Activated B cell treated with CpG ODN at 0.5 μM for 24 hours (primary cell): ENCODE measurements at regions not wholly inside any gene's neighbourhood (a gene's known extent, or its start where the extent isn't known, plus 50 kb on each side); places are given as distances from the start of the nearest gene placed in this dataset.

Source experiments
- ATAC-seq: fragments of 200-7000 bp; cut with Tn5 transposase; one replicate; pipeline ENCODE4 v1.10.0; 2021; ENCODE audit warnings: low read depth, mild to moderate bottlenecking, moderate library complexity
- CTCF ChIA-PET: fragments of 350-600 bp; sonication (Branson Sonifier 250); formaldehyde crosslinking; loops from one replicate; lab custom pipeline; 2021; ENCODE audit warnings: antibody characterized with exemption; lab: Charles Lee
- POLR2A ChIA-PET: fragments of 350-600 bp; sonication (Branson Sonifier 250); formaldehyde crosslinking; loops from one replicate; lab custom pipeline; 2021; ENCODE audit warnings: antibody characterized with exemption; lab: Charles Lee
- DNase-seq: peaks from one replicate; pipeline ENCODE4 v3.0.0; 2022
- H3K27ac Mint-ChIP-seq: one replicate; pipeline ENCODE4 v1.8.0; 2020; ENCODE audit warnings: mixed read lengths
- H3K27me3 Mint-ChIP-seq: one replicate; pipeline ENCODE4 v1.8.0; 2021; ENCODE audit warnings: mixed read lengths
- H3K36me3 Mint-ChIP-seq: one replicate; pipeline ENCODE4 v1.8.0; 2021; ENCODE audit warnings: low read depth, mixed read lengths
- H3K4me1 Mint-ChIP-seq: one replicate; pipeline ENCODE4 v1.8.0; 2021; ENCODE audit warnings: mixed read lengths
- H3K4me3 Mint-ChIP-seq: one replicate; pipeline ENCODE4 v1.8.0; 2020; ENCODE audit warnings: mild to moderate bottlenecking, mixed read lengths
- H3K9me3 Mint-ChIP-seq: one replicate; pipeline ENCODE4 v1.8.0; 2020; ENCODE audit warnings: mixed read lengths
- CTCF ChIP-seq: fragments of 200-600 bp; IDR thresholded peaks from one replicate; pipeline ENCODE4 v1.8.0; 2022; ENCODE audit warnings: antibody characterized with exemption, mild to moderate bottlenecking
- intact Hi-C: fragments of 100-400 bp; cut with micrococcal nuclease; formaldehyde crosslinking; loops from one replicate; pipeline ENCODE4 v1.15.1; 2024

DNA sequence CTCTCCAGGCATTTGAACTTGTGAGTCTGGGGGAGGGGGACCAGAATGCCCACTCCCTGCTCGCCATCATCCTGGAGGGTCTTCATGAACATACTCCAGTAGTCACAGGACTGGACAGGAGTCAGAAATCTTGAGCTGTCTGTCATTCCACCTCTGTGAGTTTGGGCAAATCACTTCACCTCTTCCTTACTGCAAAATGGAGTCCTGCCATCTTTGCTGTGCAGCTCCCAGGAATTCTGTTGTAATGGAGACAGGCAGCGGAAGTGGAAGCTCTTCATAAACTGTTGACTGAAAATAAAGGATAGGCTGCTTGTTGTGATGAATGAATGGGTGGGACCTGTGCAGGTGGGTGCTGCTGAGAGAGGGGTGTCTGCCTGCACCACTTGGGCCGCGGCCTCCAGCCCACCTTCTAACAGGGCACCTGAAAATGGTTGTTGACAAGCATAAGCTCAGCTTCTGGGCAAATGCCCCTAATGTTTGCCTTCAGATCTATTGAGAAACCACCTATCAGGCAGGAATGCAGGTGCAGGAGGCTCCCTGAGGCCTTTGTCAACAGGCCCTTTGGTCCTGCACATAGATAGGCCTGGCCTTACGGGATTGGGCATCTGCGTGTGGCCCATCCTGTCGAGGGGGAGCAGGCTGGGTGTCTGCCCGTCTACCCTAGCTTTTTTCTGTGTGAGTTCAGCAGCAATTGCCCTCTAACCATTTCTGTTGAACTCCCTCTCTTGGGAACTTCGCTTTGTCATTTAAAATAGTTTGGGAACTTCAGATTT, 321.0 kb downstream of the RPS6KC1 start:
- no peak overlapping the region for H3K4me3 Mint-ChIP-seq
- ATAC-seq (no peak), DNase-seq (no peak)
- no peaks in the 10 kb centered on the region for H3K36me3 Mint-ChIP-seq
- H3K4me1 Mint-ChIP-seq = no peaks in the 10 kb centered on the region
- ChIA-PET CTCF (no interaction called here), POLR2A (no interaction called here)
- intact Hi-C loops = no loop called here
- no peaks in the 10 kb centered on the region for H3K9me3 Mint-ChIP-seq
- no peaks in the 10 kb centered on the region for H3K27me3 Mint-ChIP-seq
- no peak for TF ChIP-seq CTCF
- H3K27ac Mint-ChIP-seq = no peak overlapping the region

- intact Hi-C loops = no loop called here
- ATAC-seq (no peak), DNase-seq (no peak)
- no peaks in the 10 kb centered on the region for H3K36me3 Mint-ChIP-seq
- H3K27me3 Mint-ChIP-seq = no peaks in the 10 kb centered on the region
- no peak for TF ChIP-seq CTCF
- H3K27ac Mint-ChIP-seq = no peak overlapping the region
- H3K9me3 Mint-ChIP-seq = no peaks in the 10 kb centered on the region
- CTCF ChIA-PET = no interaction called here
- no peaks in the 10 kb centered on the region for H3K4me1 Mint-ChIP-seq
- POLR2A ChIA-PET = no interaction called here
- H3K4me3 Mint-ChIP-seq = no peak overlapping the region
Measured at GRCh38 chr1:213374369-213374768, 323.3 kb downstream of the RPS6KC1 start.

DNA sequence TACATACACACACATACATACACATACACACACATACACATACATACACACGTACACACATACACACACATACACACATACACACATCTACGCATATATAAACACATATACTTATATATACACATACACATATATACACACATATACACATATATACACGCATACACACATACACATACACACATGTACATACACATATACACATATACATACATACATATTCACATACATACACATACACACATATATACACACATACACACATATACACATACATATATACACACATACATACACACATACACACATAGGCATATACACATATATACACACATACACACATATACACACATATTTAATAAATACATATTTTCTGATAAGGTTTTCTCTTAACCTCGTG, 324.0 kb downstream of the RPS6KC1 start:
- H3K27ac Mint-ChIP-seq = no peak overlapping the region
- no peaks in the 10 kb centered on the region for H3K36me3 Mint-ChIP-seq
- POLR2A ChIA-PET = no interaction called here
- ATAC-seq (no peak), DNase-seq (no peak)
- no peaks in the 10 kb centered on the region for H3K27me3 Mint-ChIP-seq
- no peak overlapping the region for H3K4me3 Mint-ChIP-seq
- CTCF ChIA-PET = no interaction called here
- TF ChIP-seq CTCF = no peak
- H3K9me3 Mint-ChIP-seq = no peaks in the 10 kb centered on the region
- intact Hi-C loops = no loop called here
- no peaks in the 10 kb centered on the region for H3K4me1 Mint-ChIP-seq

GRCh38 chr1:213376862-213377372, 325.9 kb downstream of the RPS6KC1 start:
- Mint-ChIP-seq H3K36me3 (no peaks in the 10 kb centered on the region), H3K27ac (no peak overlapping the region), H3K4me1 (no peaks in the 10 kb centered on the region), H3K4me3 (no peak overlapping the region), H3K9me3 (no peaks in the 10 kb centered on the region), H3K27me3 (no peaks in the 10 kb centered on the region)
- no peak for ATAC-seq
- ChIA-PET CTCF (no interaction called here), POLR2A (no interaction called here)
- DNase-seq = no peak
- intact Hi-C loops = no loop called here
- no peak for TF ChIP-seq CTCF

- ATAC-seq = no peak
- intact Hi-C loops = no loop called here
- H3K27me3 Mint-ChIP-seq = no peaks in the 10 kb centered on the region
Measured at GRCh38 chr1:213380865-213381264, 329.8 kb downstream of the RPS6KC1 start.

More at GRCh38 chr1:213380865-213381264, 329.8 kb downstream of the RPS6KC1 start:
- ChIA-PET CTCF (no interaction called here), POLR2A (no interaction called here)
- Mint-ChIP-seq H3K9me3 (no peaks in the 10 kb centered on the region), H3K36me3 (no peaks in the 10 kb centered on the region), H3K4me1 (no peaks in the 10 kb centered on the region), H3K27ac (no peak overlapping the region), H3K4me3 (no peak overlapping the region)
- no peak for DNase-seq
- no peak for TF ChIP-seq CTCF
